ENCODE measurements at regions not wholly inside any gene's neighbourhood (a gene's known extent, or its start where the extent isn't known, plus 50 kb on each side); places are given as distances from the start of the nearest gene placed in this dataset.
"Not testable (repeated sequence)": the region's sequence is repeated elsewhere in the genome, so short reads cannot be mapped to it uniquely, and the experiment has no call there.

DNA sequence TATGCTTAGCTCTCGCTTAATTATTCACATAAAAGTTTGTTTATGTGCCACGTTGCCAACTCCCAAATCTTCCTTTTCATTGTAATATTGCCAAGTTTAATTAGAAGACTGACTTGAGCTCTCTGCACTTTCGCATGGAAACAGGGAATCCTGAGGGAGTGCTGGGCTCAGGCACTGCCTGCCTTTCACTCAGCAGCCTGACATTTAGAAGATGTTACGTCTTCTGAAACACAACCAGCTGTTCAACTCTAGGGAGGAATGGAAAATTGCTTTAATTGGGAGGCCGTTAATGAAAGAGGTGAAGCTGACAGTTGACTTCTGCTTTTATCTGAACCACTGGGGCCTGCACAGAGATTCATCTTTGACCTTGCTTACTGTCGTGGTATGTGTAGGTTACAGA, 77.4 kb upstream of the MTHFD1L start:
- TF ChIP-seq, protein P1, sequence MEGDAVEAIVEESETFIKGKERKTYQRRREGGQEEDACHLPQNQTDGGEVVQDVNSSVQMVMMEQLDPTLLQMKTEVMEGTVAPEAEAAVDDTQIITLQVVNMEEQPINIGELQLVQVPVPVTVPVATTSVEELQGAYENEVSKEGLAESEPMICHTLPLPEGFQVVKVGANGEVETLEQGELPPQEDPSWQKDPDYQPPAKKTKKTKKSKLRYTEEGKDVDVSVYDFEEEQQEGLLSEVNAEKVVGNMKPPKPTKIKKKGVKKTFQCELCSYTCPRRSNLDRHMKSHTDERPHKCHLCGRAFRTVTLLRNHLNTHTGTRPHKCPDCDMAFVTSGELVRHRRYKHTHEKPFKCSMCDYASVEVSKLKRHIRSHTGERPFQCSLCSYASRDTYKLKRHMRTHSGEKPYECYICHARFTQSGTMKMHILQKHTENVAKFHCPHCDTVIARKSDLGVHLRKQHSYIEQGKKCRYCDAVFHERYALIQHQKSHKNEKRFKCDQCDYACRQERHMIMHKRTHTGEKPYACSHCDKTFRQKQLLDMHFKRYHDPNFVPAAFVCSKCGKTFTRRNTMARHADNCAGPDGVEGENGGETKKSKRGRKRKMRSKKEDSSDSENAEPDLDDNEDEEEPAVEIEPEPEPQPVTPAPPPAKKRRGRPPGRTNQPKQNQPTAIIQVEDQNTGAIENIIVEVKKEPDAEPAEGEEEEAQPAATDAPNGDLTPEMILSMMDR (IDR thresholded peaks at IDR 0.05; ENCODE audit: low read length, missing control alignments) = no peak
- no peak for DNase-seq (ENCODE audit: low read depth)
- no peak overlapping the region for H3K4me3 ChIP-seq (replicated peaks; ENCODE audit: low read depth, low read length)

DNA sequence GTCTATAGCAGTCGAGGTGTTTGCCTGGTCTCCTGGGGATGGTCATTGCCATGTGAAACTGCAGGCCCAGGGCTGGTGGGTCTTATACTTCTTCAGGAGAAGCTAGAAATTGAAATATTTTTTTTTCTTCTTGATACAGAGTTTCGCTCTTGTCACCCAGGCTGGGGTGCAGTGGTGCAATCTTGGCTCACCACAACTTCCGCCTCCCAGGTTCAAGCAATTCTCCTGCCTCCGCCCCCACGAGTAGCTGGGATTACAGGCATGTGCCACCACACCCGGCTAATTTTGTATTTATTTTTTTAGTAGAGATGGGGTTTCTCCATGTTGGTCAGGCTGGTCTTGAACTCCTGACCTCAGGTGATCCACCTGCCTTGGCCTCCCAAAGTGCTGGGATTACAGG, 75.6 kb upstream of the MTHFD1L start:
- H3K4me3 ChIP-seq (replicated peaks; ENCODE audit: low read depth, low read length); DNase-seq (ENCODE audit: low read depth): not testable (repeated sequence)

DNA sequence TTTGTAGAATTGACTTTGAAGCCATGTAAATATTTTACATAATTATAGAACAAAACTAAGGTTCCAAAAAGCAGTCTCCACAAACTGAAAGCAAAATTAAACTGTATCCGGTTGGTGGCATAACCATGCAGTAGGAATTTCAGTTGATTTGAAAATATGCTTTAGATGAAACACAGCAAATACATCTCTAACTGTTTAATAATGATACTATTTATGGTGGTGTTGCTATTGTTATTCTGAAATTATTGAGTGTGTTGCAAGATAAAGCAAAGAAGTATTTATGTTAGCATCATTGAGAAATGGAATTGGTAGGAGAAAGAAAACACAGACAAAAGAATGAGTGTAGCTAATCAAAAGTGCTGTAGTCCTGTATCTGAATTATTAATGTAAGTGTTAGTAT, 73.8 kb upstream of the MTHFD1L start:
- no peak overlapping the region for H3K4me3 ChIP-seq (replicated peaks; ENCODE audit: low read depth, low read length)
- TF ChIP-seq, protein P1 (IDR thresholded peaks at IDR 0.05; ENCODE audit: low read length, missing control alignments) = no peak
- no peak for DNase-seq (ENCODE audit: low read depth)

DNA sequence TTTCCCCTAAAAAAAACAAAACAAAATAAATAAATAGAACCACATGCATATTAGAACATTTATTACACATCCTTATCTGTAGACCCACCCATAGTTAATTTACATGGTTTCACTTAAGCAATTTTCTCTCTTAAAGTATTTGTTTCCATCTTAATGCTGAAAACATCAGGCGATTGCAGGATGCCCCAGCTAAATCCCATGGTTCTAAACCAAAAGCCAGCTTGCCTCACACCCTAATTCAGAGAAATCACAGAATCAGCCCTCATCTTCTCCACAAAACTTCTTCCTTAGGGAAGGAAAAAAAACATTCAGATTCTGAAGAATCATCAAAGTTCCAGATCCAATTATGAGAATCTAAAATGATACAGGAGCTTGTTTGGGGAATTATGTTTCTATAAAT, 67.6 kb upstream of the MTHFD1L start:
- DNase-seq (ENCODE audit: low read depth) = no peak
- H3K4me3 ChIP-seq (replicated peaks; ENCODE audit: low read depth, low read length) = no peak overlapping the region
- TF ChIP-seq, protein P1 (IDR thresholded peaks at IDR 0.05; ENCODE audit: low read length, missing control alignments) = no peak

DNA sequence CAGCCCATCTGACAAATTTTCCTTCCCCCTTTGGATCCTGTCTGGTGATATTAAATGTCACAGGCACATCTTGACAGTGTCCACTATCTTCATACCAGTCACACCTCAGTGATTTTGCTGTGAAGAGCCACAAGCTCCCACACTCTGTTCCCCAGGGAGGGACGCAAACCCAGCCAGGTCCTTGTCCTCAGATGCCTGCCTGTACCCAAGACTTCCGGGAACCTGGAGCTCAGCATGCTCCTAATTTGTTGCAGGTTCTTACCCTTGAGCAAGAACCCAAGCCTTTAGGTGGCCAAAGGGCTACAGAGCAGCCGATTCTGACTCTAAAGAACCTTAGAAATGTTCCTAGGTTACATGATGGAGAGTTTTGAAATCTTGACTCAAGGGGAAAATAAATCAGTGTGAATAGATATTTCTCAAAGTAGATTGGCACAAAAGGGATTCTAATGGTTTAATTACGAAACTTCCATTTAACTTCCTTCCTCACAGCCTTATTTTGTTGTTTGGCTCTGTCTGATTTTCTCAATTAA, 66.2 kb upstream of the MTHFD1L start:
- DNase-seq (ENCODE audit: low read depth) = no peak
- H3K4me3 ChIP-seq (replicated peaks; ENCODE audit: low read depth, low read length) = no peak overlapping the region
- TF ChIP-seq, protein P1 (IDR thresholded peaks at IDR 0.05; ENCODE audit: low read length, missing control alignments) = no peak

DNA sequence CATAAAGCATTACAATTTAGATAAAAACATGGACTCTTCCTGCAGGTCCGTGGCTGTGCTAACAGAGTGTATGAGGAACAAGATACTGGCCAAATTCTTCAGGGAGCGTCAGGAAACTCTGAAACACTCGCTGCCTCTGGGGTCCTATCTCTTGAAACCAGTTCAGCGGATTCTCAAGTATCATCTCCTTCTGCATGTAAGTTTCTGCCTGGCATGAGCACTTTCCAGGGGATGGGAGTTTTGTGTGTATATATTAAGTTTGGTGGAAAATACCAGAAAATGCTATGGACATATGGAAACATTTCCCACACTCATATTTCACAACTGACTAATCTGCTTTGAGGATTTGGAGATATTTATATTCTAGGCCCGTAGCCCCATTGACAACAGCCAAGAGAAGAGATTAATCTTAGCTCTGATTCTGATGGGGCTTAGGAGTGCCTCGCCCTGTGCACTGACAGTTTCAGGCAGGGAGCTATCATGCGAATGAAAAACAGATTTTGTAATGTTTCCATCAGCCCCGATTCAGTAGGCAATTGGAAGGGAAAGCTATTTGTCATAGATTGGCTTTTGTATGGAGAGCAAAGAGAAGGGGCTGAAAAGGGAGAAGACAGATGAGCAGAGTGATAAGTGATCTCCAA, 64.7 kb upstream of the MTHFD1L start:
- TF ChIP-seq, protein P1 (IDR thresholded peaks at IDR 0.05; ENCODE audit: low read length, missing control alignments) = no peak
- DNase-seq (ENCODE audit: low read depth) = no peak
- H3K4me3 ChIP-seq (replicated peaks; ENCODE audit: low read depth, low read length) = no peak overlapping the region

DNA sequence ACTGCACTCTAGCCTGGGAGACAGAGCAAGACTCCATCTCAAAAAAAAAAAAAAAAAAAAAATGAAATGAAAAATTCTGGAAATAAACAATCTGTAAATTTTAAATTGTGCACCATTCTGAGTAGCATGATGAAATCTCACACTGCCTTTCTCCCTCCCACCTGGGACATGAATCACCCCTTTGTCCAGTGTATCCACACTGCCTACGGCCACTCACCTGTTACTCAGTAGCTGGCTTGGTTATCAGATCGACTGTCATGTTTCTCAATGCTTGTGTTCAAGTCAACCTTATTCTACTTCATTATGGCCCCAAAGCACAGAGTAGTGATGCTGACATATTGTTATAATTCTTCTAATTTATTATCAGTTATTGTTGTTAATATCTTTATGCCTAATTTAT, 58.7 kb upstream of the MTHFD1L start:
- TF ChIP-seq, protein P1 (IDR thresholded peaks at IDR 0.05; ENCODE audit: low read length, missing control alignments) = no peak
- no peak for DNase-seq (ENCODE audit: low read depth)
- no peak overlapping the region for H3K4me3 ChIP-seq (replicated peaks; ENCODE audit: low read depth, low read length)
